Endothelial cell of umbilical vein (primary cell): ENCODE measurements at regions not wholly inside any gene's neighbourhood (a gene's known extent, or its start where the extent isn't known, plus 50 kb on each side); places are given as distances from the start of the nearest gene placed in this dataset.
A peak's percentile ranks its signal among the peaks of the same experiment; 100 is the strongest.

Experiments
- BruUV-seq: library from RNA; stranded (reverse); fragments of 400-500 nt; replicated peaks from 2 replicates; lab custom pipeline; 2021; lab: Mats Ljungman, UMichigan
- CTCF ChIA-PET: fragments of 300-600, 350-600 bp; sonication (Branson Sonifier 250); formaldehyde crosslinking; loops from one replicate; lab custom pipeline; 2021; ENCODE audit warnings: antibody characterized with exemption, inconsistent platforms; lab: Charles Lee
- POLR2A ChIA-PET: fragments of 300-600, 350-600 bp; sonication (Branson Sonifier 250); formaldehyde crosslinking; loops from one replicate; lab custom pipeline; 2021; ENCODE audit warnings: antibody characterized with exemption, inconsistent platforms; lab: Charles Lee
- DNase-seq: peaks from one replicate; pipeline ENCODE4 v3.0.0-alpha.2; 2011; ENCODE audit warnings: low read depth, low spot score
- FAIRE-seq: peaks from 2 replicates; lab custom pipeline; 2011; peaks lifted over from hg19 to GRCh38; lab: Jason Lieb, UNC
- H2AFZ ChIP-seq: 2 replicates; pipeline ENCODE4 v1.6.0; 2012; ENCODE audit warnings: low read depth, low read length, control low read depth, inconsistent platforms
- H3K27ac ChIP-seq: 2 replicates; pipeline ENCODE4 v1.5.1; 2011; ENCODE audit warnings: low read depth, mild to moderate bottlenecking, control low read depth, low read length, moderate library complexity; ENCODE audit not compliant: insufficient read depth
- H3K27me3 ChIP-seq, 2 experiments: 2 replicates each; pipeline versions ENCODE4 v1.6.0 to v1.6.1; 2011; ENCODE audit warnings: low read length in 2 of 2, mixed read lengths in 1 of 2; ENCODE audit not compliant: control insufficient read depth in 2 of 2, insufficient read depth in 2 of 2
- H3K36me3 ChIP-seq, 2 experiments: 2 replicates in 1 of 2; 3 replicates in 1 of 2; pipeline ENCODE4 v1.5.1; 2011; ENCODE audit warnings: low read length in 2 of 2, mild to moderate bottlenecking in 1 of 2, moderate library complexity in 1 of 2; ENCODE audit not compliant: control insufficient read depth in 2 of 2, insufficient read depth in 2 of 2; ENCODE audit errors: extremely low read depth in 1 of 2
- H3K4me1 ChIP-seq: 3 replicates; pipeline ENCODE4 v1.5.1; 2011; ENCODE audit warnings: mild to moderate bottlenecking, low read length; ENCODE audit not compliant: control insufficient read depth, insufficient read depth; ENCODE audit errors: extremely low read depth
- H3K4me2 ChIP-seq: 2 replicates; pipeline ENCODE4 v1.6.1; 2011; ENCODE audit warnings: low read length, control low read depth, mixed read lengths; ENCODE audit not compliant: insufficient read depth
- H3K4me3 ChIP-seq, 3 experiments: fragments of 200-600 bp in 1 of 3; sonication (generic), shearing (Covaris generic) in 1 of 3; replicated peaks in 1 of 3; 2 replicates each; pipeline ENCODE4 v1.5.1; 2011 to 2016; ENCODE audit warnings: control low read depth in 3 of 3, low read length in 3 of 3, mild to moderate bottlenecking in 2 of 3, inconsistent platforms in 1 of 3, low read depth in 1 of 3, moderate library complexity in 1 of 3; ENCODE audit not compliant: insufficient read depth in 1 of 3
- H3K79me2 ChIP-seq: 2 replicates; pipeline ENCODE4 v1.6.0; 2012; ENCODE audit warnings: low read length, inconsistent platforms; ENCODE audit not compliant: control insufficient read depth, insufficient read depth
- H3K9ac ChIP-seq: replicated peaks from 2 replicates; pipeline ENCODE3; 2011; ENCODE audit warnings: low read length, control low read depth; ENCODE audit not compliant: insufficient read depth; ENCODE audit errors: extremely low read depth
- H3K9me1 ChIP-seq: replicated peaks from 3 replicates; pipeline ENCODE4 v1.6.0; 2011; ENCODE audit warnings: mild to moderate bottlenecking, low read length; ENCODE audit not compliant: control insufficient read depth, insufficient read depth; ENCODE audit errors: extremely low read depth
- H3K9me3 ChIP-seq: replicated peaks from 2 replicates; pipeline ENCODE4 v1.5.1; 2012; ENCODE audit warnings: low read length, inconsistent platforms; ENCODE audit not compliant: control insufficient read depth, insufficient read depth
- H4K20me1 ChIP-seq: replicated peaks from 2 replicates; pipeline ENCODE3; 2011; ENCODE audit warnings: mild to moderate bottlenecking, low read length; ENCODE audit not compliant: control insufficient read depth, insufficient read depth; ENCODE audit errors: extremely low read depth
- EZH2 ChIP-seq: IDR thresholded peaks from 2 replicates; pipeline ENCODE4 v1.6.1; 2012; ENCODE audit warnings: borderline replicate concordance, low read depth, mild to moderate bottlenecking, moderate library complexity, low read length, inconsistent platforms; ENCODE audit not compliant: severe bottlenecking
- FOS ChIP-seq: IDR thresholded peaks from 2 replicates; pipeline ENCODE4 v1.6.1; 2011; ENCODE audit warnings: mild to moderate bottlenecking, low read length, moderate library complexity, borderline replicate concordance; ENCODE audit not compliant: insufficient read depth
- GATA2 ChIP-seq: IDR thresholded peaks from 2 replicates; pipeline ENCODE4 v1.7.0; 2011; ENCODE audit warnings: low read depth, mild to moderate bottlenecking, moderate library complexity, mixed read lengths, low read length; ENCODE audit not compliant: insufficient read length, insufficient read depth
- JUN ChIP-seq: IDR thresholded peaks from 2 replicates; pipeline ENCODE4 v1.6.1; 2011; ENCODE audit warnings: borderline replicate concordance, low read depth; ENCODE audit not compliant: insufficient read length, insufficient read depth
- MYC ChIP-seq: IDR thresholded peaks from one replicate; pipeline ENCODE4 v1.6.1; 2011; ENCODE audit warnings: mild to moderate bottlenecking, low read depth, low read length
- POLR2A ChIP-seq: IDR thresholded peaks from 2 replicates; pipeline ENCODE4 v1.6.1; 2012; ENCODE audit warnings: low read depth, mild to moderate bottlenecking, control low read depth, low read length
- POLR2AphosphoS5 ChIP-seq: IDR thresholded peaks from 2 replicates; pipeline ENCODE4 v1.6.1; 2012; ENCODE audit warnings: low read depth, mild to moderate bottlenecking, control low read depth, low read length, moderate library complexity; ENCODE audit not compliant: insufficient read depth
- dilution Hi-C: fragments of 300-500 bp; cut with MboI; formaldehyde crosslinking; loops from one replicate; pipeline ENCODE4 v1.15.0; 2019; ENCODE audit warnings: low sequenced_read_pairs; ENCODE audit not compliant: extremely low pct_ligation_motif_present
- intact Hi-C: fragments of 100-400 bp; cut with micrococcal nuclease; formaldehyde crosslinking; loops from one replicate; pipeline ENCODE4 v1.10.0; 2022
- TF ChIP-seq, protein P1 (sequence below), 2 donors: IDR thresholded peaks; 1 replicate in 1 of 2; 2 replicates in 1 of 2; pipeline ENCODE4 v1.5.1; 2011; ENCODE audit warnings: low read length in 2 of 2, mild to moderate bottlenecking in 2 of 2, moderate library complexity in 2 of 2, control low read depth in 1 of 2, inconsistent platforms in 1 of 2, low read depth in 1 of 2; ENCODE audit not compliant: insufficient read depth in 1 of 2; ENCODE audit errors: extremely low read depth in 1 of 2
- TF ChIP-seq, protein P2 (sequence below): IDR thresholded peaks from 2 replicates; pipeline ENCODE4 v1.6.1; 2011; ENCODE audit not compliant: insufficient read depth, insufficient read length

GRCh38 chrX:13128104-13128503, 83.7 kb upstream of the FAM9C start:
- no TSS peak for BruUV-seq
- ChIA-PET POLR2A (no interaction called here), CTCF (no interaction called here)
- intact Hi-C loops (no loop called here), dilution Hi-C loops (no loop called here)
- Histone ChIP-seq H3K27me3 (no peaks in the 10 kb centered on the region), H3K79me2 (no peaks in the 10 kb centered on the region), H2AFZ (no peak overlapping the region), H3K9me3 (no peaks in the 10 kb centered on the region), H3K9me1 (no peaks in the 10 kb centered on the region), H3K4me1 (peaks cover 20% of the 10 kb centered on the region), H3K9ac (no peak overlapping the region), H3K27ac (no peak overlapping the region), H3K36me3 (no peaks in the 10 kb centered on the region), H3K4me3 (no peak overlapping the region), H4K20me1 (no peaks in the 10 kb centered on the region), H3K4me2 (no peak overlapping the region)
- peak; percentile 9 for TF ChIP-seq JUN
- peak; percentile 58 for TF ChIP-seq FOS
- TF ChIP-seq, protein P1, sequence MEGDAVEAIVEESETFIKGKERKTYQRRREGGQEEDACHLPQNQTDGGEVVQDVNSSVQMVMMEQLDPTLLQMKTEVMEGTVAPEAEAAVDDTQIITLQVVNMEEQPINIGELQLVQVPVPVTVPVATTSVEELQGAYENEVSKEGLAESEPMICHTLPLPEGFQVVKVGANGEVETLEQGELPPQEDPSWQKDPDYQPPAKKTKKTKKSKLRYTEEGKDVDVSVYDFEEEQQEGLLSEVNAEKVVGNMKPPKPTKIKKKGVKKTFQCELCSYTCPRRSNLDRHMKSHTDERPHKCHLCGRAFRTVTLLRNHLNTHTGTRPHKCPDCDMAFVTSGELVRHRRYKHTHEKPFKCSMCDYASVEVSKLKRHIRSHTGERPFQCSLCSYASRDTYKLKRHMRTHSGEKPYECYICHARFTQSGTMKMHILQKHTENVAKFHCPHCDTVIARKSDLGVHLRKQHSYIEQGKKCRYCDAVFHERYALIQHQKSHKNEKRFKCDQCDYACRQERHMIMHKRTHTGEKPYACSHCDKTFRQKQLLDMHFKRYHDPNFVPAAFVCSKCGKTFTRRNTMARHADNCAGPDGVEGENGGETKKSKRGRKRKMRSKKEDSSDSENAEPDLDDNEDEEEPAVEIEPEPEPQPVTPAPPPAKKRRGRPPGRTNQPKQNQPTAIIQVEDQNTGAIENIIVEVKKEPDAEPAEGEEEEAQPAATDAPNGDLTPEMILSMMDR (IDR thresholded peaks at IDR 0.05; ENCODE audit: extremely low read depth in 1 of 2, insufficient read depth in 1 of 2, low read depth in 1 of 2, low read length in 2 of 2) = no peak
- FAIRE-seq (no peak), DNase-seq (peak; percentile 28)

- Histone ChIP-seq H3K79me2 (no peaks in the 10 kb centered on the region), H3K4me1 (peaks cover 32% of the 10 kb centered on the region), H3K9ac (no peak overlapping the region), H3K27ac (no peak overlapping the region), H3K27me3 (no peaks in the 10 kb centered on the region), H3K4me2 (no peak overlapping the region), H3K9me3 (no peaks in the 10 kb centered on the region), H3K36me3 (no peaks in the 10 kb centered on the region), H3K9me1 (no peaks in the 10 kb centered on the region), H3K4me3 (no peak overlapping the region), H2AFZ (no peak overlapping the region), H4K20me1 (no peaks in the 10 kb centered on the region)
- POLR2A ChIA-PET = no interaction called here
- TF ChIP-seq FOS (no peak), EZH2 (no peak), GATA2 (no peak), JUN (no peak), MYC (no peak), POLR2A (no peak), POLR2AphosphoS5 (no peak)
- TF ChIP-seq, protein P1 (IDR thresholded peaks at IDR 0.05; ENCODE audit: extremely low read depth in 1 of 2, insufficient read depth in 1 of 2, low read depth in 1 of 2, low read length in 2 of 2) = no peak
- TF ChIP-seq, protein P2, sequence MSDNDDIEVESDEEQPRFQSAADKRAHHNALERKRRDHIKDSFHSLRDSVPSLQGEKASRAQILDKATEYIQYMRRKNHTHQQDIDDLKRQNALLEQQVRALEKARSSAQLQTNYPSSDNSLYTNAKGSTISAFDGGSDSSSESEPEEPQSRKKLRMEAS = no peak
- no peak for DNase-seq
- BruUV-seq = no TSS peak
- FAIRE-seq = no peak
- CTCF ChIA-PET = interaction anchor here (1.0 kb wide), 1 partner anchor 180 kb away, joined by 3 read pairs; no protein-coding TSS in a partner anchor
- dilution Hi-C loops = no loop called here
- intact Hi-C loops = no loop called here
Measured at GRCh38 chrX:13126775-13127174, 82.4 kb upstream of the FAM9C start.
